B cell (primary cell): ENCODE measurements at regions not wholly inside any gene's neighbourhood (a gene's known extent, or its start where the extent isn't known, plus 50 kb on each side); places are given as distances from the start of the nearest gene placed in this dataset.

Experiments used
- CTCF ChIP-seq: fragments of 200-600 bp; IDR thresholded peaks from one replicate; pipeline ENCODE4 v1.8.0; 2022; ENCODE audit warnings: antibody characterized with exemption, mild to moderate bottlenecking
- EZH2 ChIP-seq: IDR thresholded peaks from 2 replicates; pipeline ENCODE4 v1.6.1; 2012; ENCODE audit warnings: borderline replicate concordance, low read depth, mild to moderate bottlenecking, moderate library complexity, low read length; ENCODE audit not compliant: insufficient read depth, poor library complexity, severe bottlenecking

- TF ChIP-seq CTCF (no peak), EZH2 (no peak)
These were observed 1324.4 kb downstream of the GRIK2 start for GRCh38 chr6:102717737-102718456.
